ENCODE measurements at regions not wholly inside any gene's neighbourhood (a gene's known extent, or its start where the extent isn't known, plus 50 kb on each side); places are given as distances from the start of the nearest gene placed in this dataset.

DNA sequence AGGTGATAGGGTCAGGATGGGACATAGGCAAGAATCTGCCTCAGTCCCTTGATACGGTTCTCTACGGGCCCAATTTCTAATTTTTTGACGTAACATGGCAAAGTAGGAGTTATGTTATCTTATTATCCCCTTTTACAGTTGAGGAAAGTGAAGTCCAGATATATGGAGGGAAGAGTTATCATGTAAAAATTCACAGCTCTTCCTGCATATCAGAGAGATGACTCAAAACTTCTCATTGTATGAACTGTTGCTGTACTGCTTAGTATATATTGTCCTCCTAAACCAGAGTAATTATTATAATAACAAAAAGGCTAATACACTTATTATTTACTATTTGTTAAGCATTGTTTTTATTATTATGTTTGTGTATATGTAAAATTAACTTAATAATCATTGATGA, 260.5 kb upstream of the IGFBP7 start:
- H3K36me3 ChIP-seq (ENCODE audit: control insufficient read depth in 2 of 2, extremely low read depth in 1 of 2, insufficient read depth in 2 of 2, low read length in 2 of 2) = no peaks in the 10 kb centered on the region
- FAIRE-seq (no peak), DNase-seq (ENCODE audit: low read depth, low spot score) (no peak)
- TF ChIP-seq POLR2A (IDR thresholded peaks at IDR 0.05; ENCODE audit: low read depth, low read length) (no peak), FOS (IDR thresholded peaks at IDR 0.05; ENCODE audit: borderline replicate concordance, insufficient read depth, low read length) (no peak), JUN (IDR thresholded peaks at IDR 0.05; ENCODE audit: borderline replicate concordance, insufficient read depth, insufficient read length, low read depth) (no peak), MYC (IDR thresholded peaks at IDR 0.05; ENCODE audit: low read depth, low read length) (no peak), POLR2AphosphoS5 (IDR thresholded peaks at IDR 0.05; ENCODE audit: insufficient read depth, low read depth, low read length) (no peak), EZH2 (IDR thresholded peaks at IDR 0.05; ENCODE audit: borderline replicate concordance, low read depth, low read length, severe bottlenecking) (no peak), GATA2 (IDR thresholded peaks at IDR 0.05; ENCODE audit: insufficient read depth, insufficient read length, low read depth, low read length) (no peak)
- TF ChIP-seq, protein P1, sequence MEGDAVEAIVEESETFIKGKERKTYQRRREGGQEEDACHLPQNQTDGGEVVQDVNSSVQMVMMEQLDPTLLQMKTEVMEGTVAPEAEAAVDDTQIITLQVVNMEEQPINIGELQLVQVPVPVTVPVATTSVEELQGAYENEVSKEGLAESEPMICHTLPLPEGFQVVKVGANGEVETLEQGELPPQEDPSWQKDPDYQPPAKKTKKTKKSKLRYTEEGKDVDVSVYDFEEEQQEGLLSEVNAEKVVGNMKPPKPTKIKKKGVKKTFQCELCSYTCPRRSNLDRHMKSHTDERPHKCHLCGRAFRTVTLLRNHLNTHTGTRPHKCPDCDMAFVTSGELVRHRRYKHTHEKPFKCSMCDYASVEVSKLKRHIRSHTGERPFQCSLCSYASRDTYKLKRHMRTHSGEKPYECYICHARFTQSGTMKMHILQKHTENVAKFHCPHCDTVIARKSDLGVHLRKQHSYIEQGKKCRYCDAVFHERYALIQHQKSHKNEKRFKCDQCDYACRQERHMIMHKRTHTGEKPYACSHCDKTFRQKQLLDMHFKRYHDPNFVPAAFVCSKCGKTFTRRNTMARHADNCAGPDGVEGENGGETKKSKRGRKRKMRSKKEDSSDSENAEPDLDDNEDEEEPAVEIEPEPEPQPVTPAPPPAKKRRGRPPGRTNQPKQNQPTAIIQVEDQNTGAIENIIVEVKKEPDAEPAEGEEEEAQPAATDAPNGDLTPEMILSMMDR (IDR thresholded peaks at IDR 0.05; ENCODE audit: extremely low read depth in 1 of 2, insufficient read depth in 1 of 2, low read depth in 1 of 2, low read length in 2 of 2) = no peak
- TF ChIP-seq, protein P2, sequence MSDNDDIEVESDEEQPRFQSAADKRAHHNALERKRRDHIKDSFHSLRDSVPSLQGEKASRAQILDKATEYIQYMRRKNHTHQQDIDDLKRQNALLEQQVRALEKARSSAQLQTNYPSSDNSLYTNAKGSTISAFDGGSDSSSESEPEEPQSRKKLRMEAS (IDR thresholded peaks at IDR 0.05; ENCODE audit: insufficient read depth, insufficient read length) = no peak
- no peaks in the 10 kb centered on the region for H4K20me1 ChIP-seq (replicated peaks; ENCODE audit: control insufficient read depth, extremely low read depth, insufficient read depth, low read length)
- ChIA-PET POLR2A (no interaction called here), CTCF (no interaction called here)
- no peaks in the 10 kb centered on the region for H3K9me1 ChIP-seq (replicated peaks; ENCODE audit: control insufficient read depth, extremely low read depth, insufficient read depth, low read length)
- H3K9ac ChIP-seq (replicated peaks; ENCODE audit: extremely low read depth, insufficient read depth, low read length) = no peak overlapping the region
- H2AFZ ChIP-seq (ENCODE audit: low read depth, low read length) = no peak overlapping the region
- no peaks in the 10 kb centered on the region for H3K27me3 ChIP-seq (ENCODE audit: control insufficient read depth in 2 of 2, insufficient read depth in 2 of 2, low read length in 2 of 2)
- no TSS peak for BruUV-seq (replicated peaks)
- H3K79me2 ChIP-seq (ENCODE audit: control insufficient read depth, insufficient read depth, low read length) = no peaks in the 10 kb centered on the region
- dilution Hi-C loops (cut with MboI; ENCODE audit: extremely low pct_ligation_motif_present, low sequenced_read_pairs) (no loop called here), intact Hi-C loops (cut with micrococcal nuclease) (no loop called here)
- H3K4me3 ChIP-seq (replicated peaks in 1 of 3; ENCODE audit: insufficient read depth in 1 of 3, low read depth in 1 of 3, low read length in 3 of 3) = no peak overlapping the region
- H3K4me1 ChIP-seq (ENCODE audit: control insufficient read depth, extremely low read depth, insufficient read depth, low read length) = no peaks in the 10 kb centered on the region
- H3K4me2 ChIP-seq (ENCODE audit: insufficient read depth, low read length) = no peak overlapping the region
- H3K9me3 ChIP-seq (replicated peaks; ENCODE audit: control insufficient read depth, insufficient read depth, low read length) = no peaks in the 10 kb centered on the region
- no peak overlapping the region for H3K27ac ChIP-seq (ENCODE audit: insufficient read depth, low read depth, low read length)

All from endothelial cell of umbilical vein (primary cell).